ENCODE measurements at regions not wholly inside any gene's neighbourhood (a gene's known extent, or its start where the extent isn't known, plus 50 kb on each side); places are given as distances from the start of the nearest gene placed in this dataset.

GRCh38 chrX:35711281-35711680 lies 86.9 kb upstream of the MAGEB16 start:
- TF ChIP-seq ZNF174 (tag by site-specific recombination; IDR thresholded peaks at IDR 0.05) (no peak), ZNF391 (tag by site-specific recombination; IDR thresholded peaks at IDR 0.05; ENCODE audit: borderline replicate concordance, low read depth) (no peak), ZNF112 (tag by site-specific recombination; IDR thresholded peaks at IDR 0.05) (no peak), ZNF843 (tag by site-specific recombination; IDR thresholded peaks at IDR 0.05) (no peak), RBAK (tag by site-specific recombination; IDR thresholded peaks at IDR 0.05) (no peak), ZNF837 (tag by site-specific recombination; IDR thresholded peaks at IDR 0.05) (no peak), ZNF677 (tag by site-specific recombination; IDR thresholded peaks at IDR 0.05) (no peak), ZNF449 (tag by site-specific recombination; IDR thresholded peaks at IDR 0.05) (no peak), SCRT2 (tag by site-specific recombination; IDR thresholded peaks at IDR 0.05) (no peak), ZNF692 (tag by site-specific recombination; IDR thresholded peaks at IDR 0.05) (no peak), ZNF580 (tag by site-specific recombination; IDR thresholded peaks at IDR 0.05) (no peak), ZNF501 (tag by site-specific recombination; IDR thresholded peaks at IDR 0.05) (no peak), KLF8 (tag by site-specific recombination; IDR thresholded peaks at IDR 0.05) (no peak), ZNF280D (tag by site-specific recombination; IDR thresholded peaks at IDR 0.05) (no peak), ZNF2 (tag by site-specific recombination; IDR thresholded peaks at IDR 0.05) (no peak), PATZ1 (tag by site-specific recombination; IDR thresholded peaks at IDR 0.05) (no peak), ZNF664 (tag by site-specific recombination; IDR thresholded peaks at IDR 0.05) (no peak), ZNF350 (tag by site-specific recombination; IDR thresholded peaks at IDR 0.05) (no peak), IKZF3 (tag by site-specific recombination; IDR thresholded peaks at IDR 0.05) (no peak), ZNF157 (tag by site-specific recombination; IDR thresholded peaks at IDR 0.05) (no peak)
- ChIA-PET CTCF (no interaction called here), POLR2A (no interaction called here)
- H3K27ac ChIP-seq (ENCODE audit: extremely low read depth, low read depth, low read length) = no peak overlapping the region
- no peaks in the 10 kb centered on the region for H3K9me3 ChIP-seq (ENCODE audit: control insufficient read depth, insufficient read depth, low read depth, low read length)
- H3K4me3 ChIP-seq (ENCODE audit: low read depth, low read length) = no peak overlapping the region
- H3K36me3 ChIP-seq (ENCODE audit: control insufficient read depth in 2 of 2, insufficient read depth in 1 of 2, low read length in 2 of 2) = no peaks in the 10 kb centered on the region
- H3K4me1 ChIP-seq (ENCODE audit: control insufficient read depth, insufficient read depth, low read length) = no peaks in the 10 kb centered on the region

Data from HEK293 (cell line).